Panc1 (cell line): ENCODE measurements at regions not wholly inside any gene's neighbourhood (a gene's known extent, or its start where the extent isn't known, plus 50 kb on each side); places are given as distances from the start of the nearest gene placed in this dataset.

ENCODE experiments used
- ATAC-seq: fragments of 200-7000 bp; cut with Tn5 transposase; 2 replicates; pipeline ENCODE4 v1.9.1; 2020; ENCODE audit warnings: mild to moderate bottlenecking, moderate library complexity
- BruUV-seq: library from RNA; stranded (reverse); fragments of 400-500 nt; replicated peaks from 2 replicates; lab custom pipeline; 2021; lab: Mats Ljungman, UMichigan
- CTCF ChIA-PET: fragments of 300-600 bp; sonication (Branson Sonifier 250); formaldehyde crosslinking; loops from one replicate; lab custom pipeline; 2022; ENCODE audit warnings: antibody characterized with exemption; lab: Charles Lee
- POLR2A ChIA-PET: fragments of 300-600 bp; sonication (Branson Sonifier 250); formaldehyde crosslinking; loops from one replicate; lab custom pipeline; 2022; ENCODE audit warnings: antibody characterized with exemption; lab: Charles Lee
- DNase-seq: peaks from one replicate; pipeline ENCODE4 v3.0.0-alpha.2; 2010; ENCODE audit warnings: low read depth, low spot score
- H3K27ac ChIP-seq: 2 replicates; pipeline ENCODE4 v1.5.1; 2011; ENCODE audit warnings: mild to moderate bottlenecking, low read length, inconsistent platforms
- H3K27me3 ChIP-seq: fragments of 200-500 bp; sonication (Bioruptor generic); 2 replicates; pipeline ENCODE4 v1.6.0; 2014; ENCODE audit warnings: low read length, inconsistent platforms; ENCODE audit not compliant: control insufficient read depth, insufficient read depth
- H3K36me3 ChIP-seq: fragments of 200-500 bp; sonication (Bioruptor generic); 2 replicates; pipeline ENCODE4 v1.5.1; 2014; ENCODE audit warnings: inconsistent platforms, mild to moderate bottlenecking, low read length, moderate library complexity; ENCODE audit not compliant: control insufficient read depth, insufficient read depth
- H3K4me1 ChIP-seq: 2 replicates; pipeline ENCODE4 v1.5.1; 2011; ENCODE audit warnings: inconsistent platforms, mild to moderate bottlenecking, low read length, moderate library complexity; ENCODE audit not compliant: control insufficient read depth, insufficient read depth
- H3K4me3 ChIP-seq, 2 experiments: 2 replicates each; pipeline ENCODE4 v1.5.1; 2011 to 2012; ENCODE audit warnings: low read depth in 2 of 2, low read length in 2 of 2, mild to moderate bottlenecking in 2 of 2, inconsistent platforms in 1 of 2, moderate library complexity in 1 of 2
- H3K9me3 ChIP-seq: fragments of 200-500 bp; sonication (Bioruptor generic); 2 replicates; pipeline ENCODE4 v1.5.1; 2014; ENCODE audit warnings: low read depth, mild to moderate bottlenecking, inconsistent platforms, low read length, moderate library complexity; ENCODE audit not compliant: control insufficient read depth, insufficient read depth
- CTCF ChIP-seq: fragments of 450-650 bp; IDR thresholded peaks from 2 replicates; pipeline ENCODE4 v1.5.1; 2017; ENCODE audit warnings: mild to moderate bottlenecking
- POLR2AphosphoS5 ChIP-seq: IDR thresholded peaks from 2 replicates; pipeline ENCODE4 v1.6.1; 2012; ENCODE audit warnings: mild to moderate bottlenecking, low read depth, low read length, moderate library complexity
- REST ChIP-seq, 2 experiments: IDR thresholded peaks; 2 replicates each; pipeline ENCODE4 v1.6.1; 2011 to 2012; ENCODE audit warnings: low read depth in 2 of 2, control low read depth in 1 of 2, low read length in 1 of 2, mild to moderate bottlenecking in 1 of 2, moderate library complexity in 1 of 2; ENCODE audit not compliant: insufficient read depth in 1 of 2
- SIN3A ChIP-seq: IDR thresholded peaks from 2 replicates; pipeline ENCODE4 v1.6.1; 2012; ENCODE audit warnings: low read depth, mild to moderate bottlenecking, low read length, moderate library complexity, borderline replicate concordance; ENCODE audit not compliant: insufficient read depth
- TCF7L2 ChIP-seq: IDR thresholded peaks from 2 replicates; pipeline ENCODE4 v1.6.1; 2011; ENCODE audit warnings: mild to moderate bottlenecking, low read depth, low read length, inconsistent platforms
- in situ Hi-C: cut with HindIII; loops from 2 replicates; pipeline ENCODE4 v1.10.0; 2016; ENCODE audit warnings: low sequenced_read_pairs, low pct_unique_long_range_greater_than_20kb
- intact Hi-C: fragments of 100-400 bp; cut with micrococcal nuclease; formaldehyde crosslinking; loops from one replicate; pipeline ENCODE4 v1.10.0; 2022; ENCODE audit not compliant: unreplicated experiment

GRCh38 chrX:115929480-115929879 is 241.1 kb upstream of the AGTR2 start:
- intact Hi-C loops (no loop called here), in situ Hi-C loops (no loop called here)
- ChIA-PET CTCF (no interaction called here), POLR2A (no interaction called here)
- BruUV-seq, result no TSS peak
- H3K4me3 ChIP-seq, result no peak overlapping the region
- H3K4me1 ChIP-seq, result no peaks in the 10 kb centered on the region
- no peak for ATAC-seq
- no peak for TF ChIP-seq REST (IDR thresholded peaks at IDR 0.05; ENCODE audit: insufficient read depth in 1 of 2, low read depth in 2 of 2, low read length in 1 of 2)
- TF ChIP-seq TCF7L2, result no peak
- no peak for TF ChIP-seq CTCF
- no peaks in the 10 kb centered on the region for H3K36me3 ChIP-seq
- no peaks in the 10 kb centered on the region for H3K27me3 ChIP-seq
- no peak for DNase-seq
- no peak overlapping the region for H3K27ac ChIP-seq
- peaks cover 8% of the 10 kb centered on the region; the same call in 1 of the 2 replicates for H3K9me3 ChIP-seq

GRCh38 chrX:115936008-115936407 is 234.5 kb upstream of the AGTR2 start:
- no TSS peak for BruUV-seq
- Histone ChIP-seq H3K27me3 (no peaks in the 10 kb centered on the region), H3K36me3 (no peaks in the 10 kb centered on the region), H3K4me1 (no peaks in the 10 kb centered on the region), H3K27ac (no peak overlapping the region), H3K9me3 (peaks cover 7% of the 10 kb centered on the region; the same call in 1 of the 2 replicates), H3K4me3 (no peak overlapping the region)
- intact Hi-C loops (no loop called here), in situ Hi-C loops (no loop called here)
- ATAC-seq, result no peak
- no peak for TF ChIP-seq SIN3A
- no peak for TF ChIP-seq REST (IDR thresholded peaks at IDR 0.05; ENCODE audit: insufficient read depth in 1 of 2, low read depth in 2 of 2, low read length in 1 of 2)
- TF ChIP-seq POLR2AphosphoS5, result no peak
- no peak for TF ChIP-seq CTCF
- no peak for TF ChIP-seq TCF7L2
- CTCF ChIA-PET, result no interaction called here
- DNase-seq, result no peak
- POLR2A ChIA-PET, result no interaction called here
